HepG2 (cell line): ENCODE measurements at regions not wholly inside any gene's neighbourhood (a gene's known extent, or its start where the extent isn't known, plus 50 kb on each side); places are given as distances from the start of the nearest gene placed in this dataset.

Experiments used
- ATF6 ChIP-seq: sonication (generic); formaldehyde crosslinking; conservative IDR thresholded peaks from 2 replicates; pipeline ENCODE4 v1.4.0; 2020; ENCODE audit warnings: missing genetic modification reagents
- CTCF ChIP-seq: sonication (generic); formaldehyde crosslinking; IDR thresholded peaks from 2 replicates; pipeline ENCODE4 v1.5.0; 2020; ENCODE audit warnings: mild to moderate bottlenecking, missing genetic modification reagents, moderate library complexity
- GPBP1L1 ChIP-seq: sonication (generic); formaldehyde crosslinking; IDR thresholded peaks from 2 replicates; pipeline ENCODE4 v1.5.0; 2020; ENCODE audit warnings: mild to moderate bottlenecking, missing genetic modification reagents
- MAX ChIP-seq: IDR thresholded peaks from 2 replicates; pipeline ENCODE4 v1.6.1; 2012; ENCODE audit warnings: inconsistent platforms
- POLR2A ChIP-seq, 2 experiments: IDR thresholded peaks; 2 replicates each; pipeline ENCODE4 v1.6.1; 2011; ENCODE audit warnings: low read depth in 2 of 2, low read length in 2 of 2, mild to moderate bottlenecking in 1 of 2, moderate library complexity in 1 of 2; ENCODE audit not compliant: insufficient read depth in 1 of 2
- POLR2AphosphoS5 ChIP-seq: IDR thresholded peaks from 2 replicates; pipeline ENCODE4 v1.6.1; 2012; ENCODE audit warnings: low read depth, low read length
- PTBP1 ChIP-seq: fragments of 200-400 bp; formaldehyde crosslinking; IDR thresholded peaks from 2 replicates; pipeline ENCODE4 v1.6.1; 2018; ENCODE audit warnings: low read length, low read depth; ENCODE audit not compliant: poor library complexity, severe bottlenecking
- SIN3A ChIP-seq: IDR thresholded peaks from 2 replicates; pipeline ENCODE4 v1.6.1; 2011; ENCODE audit warnings: low read depth, mild to moderate bottlenecking, control low read depth, low read length, borderline replicate concordance
- SP4 ChIP-seq: sonication (generic); formaldehyde crosslinking; IDR thresholded peaks from 2 replicates; pipeline ENCODE4 v1.8.1; 2023; ENCODE audit warnings: mild to moderate bottlenecking, missing genetic modification reagents
- TCF7L2 ChIP-seq: IDR thresholded peaks from 2 replicates; pipeline ENCODE4 v1.6.1; 2011; ENCODE audit warnings: mild to moderate bottlenecking, low read depth, low read length, moderate library complexity
- ZBTB25 ChIP-seq: IDR thresholded peaks from 2 replicates; pipeline ENCODE4 v1.6.1; 2018; ENCODE audit warnings: missing genetic modification reagents
- ZFYVE20 ChIP-seq: sonication (generic); formaldehyde crosslinking; IDR thresholded peaks from 2 replicates; pipeline ENCODE4 v1.8.0; 2023; ENCODE audit warnings: low read depth, mild to moderate bottlenecking, moderate library complexity, missing genetic modification reagents, borderline replicate concordance
- ZNF292 ChIP-seq: sonication (generic); formaldehyde crosslinking; IDR thresholded peaks from 2 replicates; pipeline ENCODE4 v1.8.1; 2022; ENCODE audit warnings: mild to moderate bottlenecking, low read depth, missing genetic modification reagents, borderline replicate concordance

GRCh38 chr1:83067954-83068353 lies 931.0 kb downstream of the TTLL7 start:
- TF ChIP-seq ZFYVE20 (CRISPR knock-in tag): no peak
- TF ChIP-seq PTBP1: no peak
- no peak for TF ChIP-seq MAX
- no peak for TF ChIP-seq ZBTB25 (CRISPR knock-in tag)
- no peak for TF ChIP-seq POLR2A (IDR thresholded peaks at IDR 0.05; ENCODE audit: insufficient read depth in 1 of 2, low read depth in 2 of 2, low read length in 2 of 2)
- TF ChIP-seq TCF7L2: no peak
- TF ChIP-seq CTCF (CRISPR knock-in tag): no peak
- no peak for TF ChIP-seq SIN3A
- TF ChIP-seq ATF6 (CRISPR knock-in tag): no peak
- no peak for TF ChIP-seq POLR2AphosphoS5
- TF ChIP-seq GPBP1L1 (CRISPR knock-in tag): no peak
- TF ChIP-seq ZNF292 (CRISPR knock-in tag): no peak
- TF ChIP-seq SP4 (CRISPR knock-in tag): no peak
